ENCODE measurements at regions not wholly inside any gene's neighbourhood (a gene's known extent, or its start where the extent isn't known, plus 50 kb on each side); places are given as distances from the start of the nearest gene placed in this dataset.

GRCh38 chr13:94933230-94933751 is 220.9 kb upstream of the SOX21 start:
- ATAC-seq: no peak
- 79 to 88% methylated on average over 4 of the region's 4 CpGs for WGBS, 2 donors
- intact Hi-C loops (cut with DNase I): no loop called here

GRCh38 chr13:94928127-94928775 is 215.9 kb upstream of the SOX21 start:
- Histone ChIP-seq H3K9me3 (no peaks in the 10 kb centered on the region), H3K27me3 (no peaks in the 10 kb centered on the region), H3K27ac (no peak overlapping the region), H3K4me3 (no peak overlapping the region), H3K36me3 (replicated peaks in 1 of 2; ENCODE audit: insufficient read depth in 1 of 2, low read depth in 2 of 2) (no peaks in the 10 kb centered on the region), H3K4me1 (no peaks in the 10 kb centered on the region)
- whole genome bisulfite sequencing, 2 donors: 70 to 73% methylated on average over 5 of the region's 5 CpGs
- TF ChIP-seq CTCF (IDR thresholded peaks at IDR 0.05) (no peak), POLR2A (IDR thresholded peaks at IDR 0.05) (no peak)
- no peak for ATAC-seq
- DNase-seq: no peak
- intact Hi-C loops (cut with DNase I): no loop called here

More at GRCh38 chr13:94933230-94933751, 220.9 kb upstream of the SOX21 start:
- no peaks in the 10 kb centered on the region for H3K4me1 ChIP-seq
- no peaks in the 10 kb centered on the region for H3K9me3 ChIP-seq
- H3K36me3 ChIP-seq (replicated peaks in 1 of 2; ENCODE audit: insufficient read depth in 1 of 2, low read depth in 2 of 2): no peaks in the 10 kb centered on the region
- TF ChIP-seq CTCF (IDR thresholded peaks at IDR 0.05) (no peak), POLR2A (IDR thresholded peaks at IDR 0.05) (no peak)
- no peak for DNase-seq
- H3K27me3 ChIP-seq: no peaks in the 10 kb centered on the region
- no peak overlapping the region for H3K4me3 ChIP-seq
- H3K27ac ChIP-seq: no peak overlapping the region

- no peaks in the 10 kb centered on the region for H3K4me1 ChIP-seq
- no peaks in the 10 kb centered on the region for H3K9me3 ChIP-seq
- TF ChIP-seq CTCF (IDR thresholded peaks at IDR 0.05) (no peak), POLR2A (IDR thresholded peaks at IDR 0.05) (no peak)
- no peak for DNase-seq
- no peak for ATAC-seq
- no peak overlapping the region for H3K27ac ChIP-seq
- intact Hi-C loops (cut with DNase I): no loop called here
- WGBS, 2 donors: 57 to 60% methylated on average over 3 of the region's 3 CpGs
- no peaks in the 10 kb centered on the region for H3K36me3 ChIP-seq (replicated peaks in 1 of 2; ENCODE audit: insufficient read depth in 1 of 2, low read depth in 2 of 2)
- no peak overlapping the region for H3K4me3 ChIP-seq
- no peaks in the 10 kb centered on the region for H3K27me3 ChIP-seq
Measured at GRCh38 chr13:94925263-94925662, 212.9 kb upstream of the SOX21 start.

- intact Hi-C loops (cut with DNase I): no loop called here
- Histone ChIP-seq H3K9me3 (no peaks in the 10 kb centered on the region), H3K27me3 (no peaks in the 10 kb centered on the region), H3K36me3 (replicated peaks in 1 of 2; ENCODE audit: insufficient read depth in 1 of 2, low read depth in 2 of 2) (no peaks in the 10 kb centered on the region), H3K4me1 (no peaks in the 10 kb centered on the region), H3K4me3 (no peak overlapping the region), H3K27ac (no peak overlapping the region)
- WGBS, 2 donors: 20 to 22% methylated on average over 4 of the region's 4 CpGs
- no peak for ATAC-seq
- no peak for TF ChIP-seq CTCF (IDR thresholded peaks at IDR 0.05)
- TF ChIP-seq POLR2A (IDR thresholded peaks at IDR 0.05): no peak
- no peak for DNase-seq
Measured at GRCh38 chr13:94921181-94921580, 208.8 kb upstream of the SOX21 start.

- Histone ChIP-seq H3K4me3 (no peak overlapping the region), H3K4me1 (no peaks in the 10 kb centered on the region), H3K9me3 (no peaks in the 10 kb centered on the region), H3K27ac (no peak overlapping the region), H3K36me3 (replicated peaks in 1 of 2; ENCODE audit: insufficient read depth in 1 of 2, low read depth in 2 of 2) (no peaks in the 10 kb centered on the region), H3K27me3 (no peaks in the 10 kb centered on the region)
- TF ChIP-seq CTCF (IDR thresholded peaks at IDR 0.05): no peak
- TF ChIP-seq POLR2A (IDR thresholded peaks at IDR 0.05): no peak
- 85 to 95% methylated on average over 2 of the region's 2 CpGs for WGBS, 2 donors
- DNase-seq (no peak), ATAC-seq (no peak)
- intact Hi-C loops (cut with DNase I): no loop called here
Measured at GRCh38 chr13:94920578-94920977, 208.2 kb upstream of the SOX21 start.
